Rectal smooth muscle tissue (tissue), 1 donor: ENCODE measurements at regions not wholly inside any gene's neighbourhood (a gene's known extent, or its start where the extent isn't known, plus 50 kb on each side); places are given as distances from the start of the nearest gene placed in this dataset.

Experiments
- H3K27ac ChIP-seq: one replicate; pipeline ENCODE4 v1.7.0; 2013; ENCODE audit warnings: low read depth, low read length, inconsistent platforms
- H3K27me3 ChIP-seq: one replicate; pipeline ENCODE4 v1.7.0; 2013; ENCODE audit warnings: low read length; ENCODE audit not compliant: control insufficient read depth, insufficient read depth
- H3K36me3 ChIP-seq: one replicate; pipeline ENCODE4 v1.7.0; 2013; ENCODE audit warnings: low read length; ENCODE audit not compliant: control insufficient read depth, insufficient read depth
- H3K4me1 ChIP-seq: one replicate; pipeline ENCODE4 v1.7.0; 2013; ENCODE audit warnings: low read length; ENCODE audit not compliant: control insufficient read depth, insufficient read depth
- H3K4me3 ChIP-seq: one replicate; pipeline ENCODE4 v1.7.0; 2013; ENCODE audit warnings: low read length
- H3K9ac ChIP-seq: one replicate; pipeline ENCODE4 v1.7.0; 2013; ENCODE audit warnings: low read length

DNA sequence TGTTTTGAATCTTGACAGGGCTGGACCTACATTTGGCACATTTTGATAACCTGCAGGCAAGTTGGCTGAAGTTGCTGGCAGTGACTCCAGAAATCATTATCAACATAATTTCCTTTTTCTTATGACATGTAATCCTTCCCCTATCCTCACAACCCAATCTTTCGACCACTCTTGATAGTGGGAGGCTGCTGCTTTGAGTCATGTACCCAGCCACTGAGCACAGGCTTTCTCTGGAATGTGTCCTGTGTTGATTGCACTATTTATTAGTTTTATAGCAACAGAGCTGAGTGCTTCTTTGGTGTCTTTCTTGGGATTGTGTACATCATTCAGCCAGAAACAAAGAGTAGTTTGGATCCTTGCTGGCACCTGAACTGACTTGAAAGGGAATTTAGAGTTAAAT, 183.1 kb upstream of the LEF1 start:
- Histone ChIP-seq H3K4me1 (peaks cover 3% of the 10 kb centered on the region), H3K36me3 (no peaks in the 10 kb centered on the region), H3K27ac (no peak overlapping the region), H3K9ac (no peak overlapping the region), H3K4me3 (no peak overlapping the region), H3K27me3 (no peaks in the 10 kb centered on the region)

GRCh38 chr4:108350332-108350731, 181.6 kb upstream of the LEF1 start:
- no peaks in the 10 kb centered on the region for H3K27me3 ChIP-seq
- no peak overlapping the region for H3K27ac ChIP-seq
- no peak overlapping the region for H3K4me3 ChIP-seq
- peaks cover 3% of the 10 kb centered on the region for H3K4me1 ChIP-seq
- no peaks in the 10 kb centered on the region for H3K36me3 ChIP-seq
- no peak overlapping the region for H3K9ac ChIP-seq

DNA sequence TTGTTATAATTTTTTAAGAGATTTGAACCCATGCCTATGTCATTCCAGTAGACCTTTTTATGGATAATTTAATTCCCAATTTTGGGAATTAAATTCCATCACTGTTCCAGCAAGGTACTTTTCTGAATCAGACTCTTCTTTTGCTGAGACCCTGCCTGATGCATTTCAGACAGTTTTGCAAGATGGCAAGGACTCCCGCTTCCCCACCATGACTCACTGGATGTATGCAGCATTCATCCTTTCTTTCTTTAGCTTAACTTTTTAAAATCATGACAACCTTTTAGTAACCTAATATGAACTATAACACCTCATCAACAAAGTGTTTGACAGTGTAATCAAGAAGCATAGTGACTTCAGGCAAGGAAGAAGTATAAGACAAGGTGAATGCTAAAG, 178.1 kb upstream of the LEF1 start:
- no peak overlapping the region for H3K9ac ChIP-seq
- no peak overlapping the region for H3K27ac ChIP-seq
- H3K4me1 ChIP-seq = no peaks in the 10 kb centered on the region
- H3K4me3 ChIP-seq = no peak overlapping the region
- no peaks in the 10 kb centered on the region for H3K36me3 ChIP-seq
- H3K27me3 ChIP-seq = no peaks in the 10 kb centered on the region

GRCh38 chr4:108345862-108346817, 177.4 kb upstream of the LEF1 start:
- no peaks in the 10 kb centered on the region for H3K36me3 ChIP-seq
- H3K9ac ChIP-seq = no peak overlapping the region
- no peaks in the 10 kb centered on the region for H3K27me3 ChIP-seq
- no peak overlapping the region for H3K4me3 ChIP-seq
- no peak overlapping the region for H3K27ac ChIP-seq
- H3K4me1 ChIP-seq = no peaks in the 10 kb centered on the region

- Histone ChIP-seq H3K27ac (no peak overlapping the region), H3K4me1 (no peaks in the 10 kb centered on the region), H3K27me3 (no peaks in the 10 kb centered on the region), H3K36me3 (no peaks in the 10 kb centered on the region), H3K9ac (no peak overlapping the region), H3K4me3 (no peak overlapping the region)
Observed at GRCh38 chr4:108342325-108342970, 173.7 kb upstream of the LEF1 start.

DNA sequence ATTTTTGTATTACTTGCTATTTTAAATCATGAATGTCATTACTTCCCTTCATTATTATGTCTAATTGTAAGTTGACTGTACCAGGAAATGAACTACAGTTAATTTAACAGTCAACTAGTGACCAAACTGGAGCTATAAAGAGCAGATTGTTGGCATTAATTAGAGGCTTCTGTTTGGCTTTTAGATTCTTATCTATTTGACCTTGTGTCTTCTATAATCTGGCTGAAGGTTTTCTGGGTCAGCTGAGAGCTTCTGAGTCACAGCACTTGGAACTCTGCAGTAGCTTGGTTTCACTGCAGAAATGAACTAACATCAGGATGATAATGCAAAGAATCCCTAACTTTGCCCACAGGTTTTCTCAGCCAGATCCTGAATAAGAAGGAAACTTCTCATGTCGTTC, 169.2 kb upstream of the LEF1 start:
- H3K4me3 ChIP-seq = no peak overlapping the region
- no peak overlapping the region for H3K9ac ChIP-seq
- H3K4me1 ChIP-seq = no peaks in the 10 kb centered on the region
- no peaks in the 10 kb centered on the region for H3K36me3 ChIP-seq
- no peak overlapping the region for H3K27ac ChIP-seq
- H3K27me3 ChIP-seq = no peaks in the 10 kb centered on the region

GRCh38 chr4:108336076-108336475, 167.3 kb upstream of the LEF1 start:
- Histone ChIP-seq H3K4me1 (no peaks in the 10 kb centered on the region), H3K4me3 (no peak overlapping the region), H3K27ac (no peak overlapping the region), H3K9ac (no peak overlapping the region), H3K36me3 (no peaks in the 10 kb centered on the region), H3K27me3 (no peaks in the 10 kb centered on the region)

DNA sequence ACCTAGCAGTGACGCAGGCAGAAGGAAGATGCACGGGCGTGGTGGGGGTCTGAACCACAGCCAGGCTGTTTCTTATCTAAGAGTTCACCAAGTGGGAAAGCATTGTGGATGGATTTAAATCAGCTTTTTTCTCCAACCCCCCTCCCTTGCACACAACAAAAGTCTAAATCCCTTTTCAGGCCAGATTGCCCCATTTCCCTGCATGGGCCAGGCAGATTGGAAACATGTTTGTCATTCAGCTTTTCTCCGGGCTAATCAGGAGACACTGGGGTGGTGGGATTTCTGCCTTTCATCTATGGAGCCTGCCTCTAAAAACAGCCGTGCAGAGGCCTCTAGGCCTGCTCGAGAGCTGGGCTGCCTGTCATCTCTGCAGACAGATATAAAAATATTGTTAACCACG, 166.3 kb upstream of the LEF1 start:
- Histone ChIP-seq H3K27me3 (no peaks in the 10 kb centered on the region), H3K4me3 (no peak overlapping the region), H3K9ac (no peak overlapping the region), H3K36me3 (no peaks in the 10 kb centered on the region), H3K4me1 (no peaks in the 10 kb centered on the region), H3K27ac (no peak overlapping the region)

DNA sequence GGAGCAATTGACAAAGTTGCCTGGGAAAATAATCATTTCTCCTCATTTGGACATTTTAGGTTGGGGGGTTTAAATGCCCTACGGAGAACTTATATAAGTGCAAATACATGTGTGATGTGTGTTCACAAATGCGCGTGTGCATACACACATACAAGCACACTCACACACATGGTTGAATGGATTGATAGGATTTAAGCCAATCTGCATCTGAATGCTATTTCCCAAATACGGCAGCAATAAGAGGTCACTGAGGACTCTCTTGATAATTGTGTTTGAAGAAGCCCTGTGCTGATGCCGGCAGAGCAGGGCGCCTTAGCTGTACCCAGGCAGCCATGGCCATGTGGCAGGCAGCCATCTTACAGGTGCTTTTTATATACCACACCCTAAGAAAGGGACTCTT, 165.3 kb upstream of the LEF1 start:
- Histone ChIP-seq H3K9ac (no peak overlapping the region), H3K4me3 (no peak overlapping the region)

DNA sequence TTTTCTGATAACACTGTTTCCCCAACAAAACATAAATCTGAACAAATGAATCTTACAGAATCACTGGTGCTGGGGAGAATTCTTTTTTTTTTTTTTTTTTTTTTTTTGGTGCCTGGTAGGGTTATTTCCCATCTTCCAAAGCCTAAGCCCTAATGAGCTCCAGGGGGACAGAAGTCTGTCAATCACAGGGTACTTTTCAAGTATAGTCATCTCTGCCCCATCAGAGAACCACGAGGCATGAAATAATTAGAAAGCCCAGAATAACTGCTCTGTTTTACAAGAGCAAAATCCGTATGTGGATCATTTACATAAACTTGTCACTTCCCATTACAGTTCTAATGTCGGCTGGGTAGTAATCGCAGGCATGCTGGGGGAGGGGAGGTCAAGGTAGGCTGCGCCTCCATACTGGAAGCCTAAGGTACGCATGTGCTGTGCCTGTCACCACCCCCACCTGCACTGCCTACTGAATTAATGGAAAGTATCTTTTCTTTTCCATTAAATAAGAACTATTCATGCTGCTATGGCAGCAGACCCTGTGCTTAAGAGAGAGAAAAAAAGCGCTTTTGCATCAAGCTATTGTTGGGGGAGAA, 164.7 kb upstream of the LEF1 start:
- H3K27me3 ChIP-seq = no peaks in the 10 kb centered on the region
- H3K27ac ChIP-seq = no peak overlapping the region
- no peaks in the 10 kb centered on the region for H3K4me1 ChIP-seq
- no peak overlapping the region for H3K4me3 ChIP-seq
- H3K36me3 ChIP-seq = no peaks in the 10 kb centered on the region
- no peak overlapping the region for H3K9ac ChIP-seq

More for the DNA sequence above, 165.3 kb upstream of the LEF1 start:
- no peaks in the 10 kb centered on the region for H3K27me3 ChIP-seq
- no peaks in the 10 kb centered on the region for H3K36me3 ChIP-seq
- H3K27ac ChIP-seq = no peak overlapping the region
- no peaks in the 10 kb centered on the region for H3K4me1 ChIP-seq

DNA sequence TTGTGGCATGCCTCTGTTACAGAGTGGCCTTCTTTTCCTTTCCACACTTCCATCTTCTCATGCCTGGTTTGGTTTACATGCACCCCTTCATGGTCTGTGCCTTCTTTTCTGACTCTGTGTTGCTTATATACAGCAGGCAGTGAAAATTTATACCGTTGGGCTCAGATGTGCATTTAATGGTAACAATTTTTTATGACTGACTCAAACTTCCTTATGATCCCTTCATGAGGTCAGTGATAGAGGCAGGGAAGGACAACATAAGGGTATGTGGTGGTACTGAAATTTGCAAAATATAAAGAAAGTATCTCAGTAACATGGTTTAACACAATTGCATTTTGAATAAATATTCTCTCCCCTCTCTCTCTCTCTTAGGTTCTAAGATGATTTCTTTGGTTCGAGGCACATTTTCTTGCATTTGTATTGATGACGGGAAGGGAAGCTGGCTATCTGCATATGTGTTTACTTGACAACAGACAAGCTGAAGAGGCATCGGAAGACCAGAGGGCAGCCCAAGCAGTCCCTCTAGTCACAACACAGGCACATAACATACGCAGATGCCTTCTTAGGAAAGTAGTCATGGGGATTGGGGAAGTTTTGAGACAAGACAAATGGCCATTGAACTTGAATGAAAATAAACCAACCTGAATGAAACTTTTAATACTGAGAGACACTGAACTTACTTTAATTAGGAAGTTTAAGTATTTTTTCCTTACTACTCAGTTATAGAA, 163.3 kb upstream of the LEF1 start:
- H3K9ac ChIP-seq = no peak overlapping the region
- no peak overlapping the region for H3K27ac ChIP-seq
- no peaks in the 10 kb centered on the region for H3K36me3 ChIP-seq
- no peaks in the 10 kb centered on the region for H3K4me1 ChIP-seq
- no peak overlapping the region for H3K4me3 ChIP-seq
- no peaks in the 10 kb centered on the region for H3K27me3 ChIP-seq

DNA sequence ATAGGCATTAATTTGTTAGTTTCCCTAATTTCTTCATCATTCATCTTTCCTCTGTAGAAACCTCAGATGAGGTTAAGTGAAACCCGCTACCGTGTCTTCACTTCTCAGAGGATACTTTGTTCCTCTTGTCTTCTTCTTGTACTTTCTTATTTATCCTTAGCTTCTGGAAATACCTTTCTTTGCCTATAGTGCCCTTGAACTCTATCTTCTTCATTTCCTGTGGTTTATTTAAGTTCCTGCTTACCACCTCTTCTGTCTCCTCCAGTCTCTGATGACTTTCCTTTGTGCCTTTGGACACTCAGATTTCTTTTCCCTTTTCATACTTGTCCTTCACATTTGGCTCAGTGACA, 159.6 kb upstream of the LEF1 start:
- H3K9ac ChIP-seq = no peak overlapping the region
- H3K4me3 ChIP-seq = no peak overlapping the region
- H3K4me1 ChIP-seq = no peaks in the 10 kb centered on the region
- no peaks in the 10 kb centered on the region for H3K36me3 ChIP-seq
- no peak overlapping the region for H3K27ac ChIP-seq
- no peaks in the 10 kb centered on the region for H3K27me3 ChIP-seq
